NCI-H82 (cell line): ENCODE measurements at regions not wholly inside any gene's neighbourhood (a gene's known extent, or its start where the extent isn't known, plus 50 kb on each side); places are given as distances from the start of the nearest gene placed in this dataset.

ENCODE experiments used
- DNase-seq: peaks from one replicate; lab custom pipeline; 2025; lab: John Stamatoyannopoulos, UW

GRCh38 chr10:129278686-129279085, 188.4 kb upstream of the MGMT start:
- DNase-seq, result no peak

DNA sequence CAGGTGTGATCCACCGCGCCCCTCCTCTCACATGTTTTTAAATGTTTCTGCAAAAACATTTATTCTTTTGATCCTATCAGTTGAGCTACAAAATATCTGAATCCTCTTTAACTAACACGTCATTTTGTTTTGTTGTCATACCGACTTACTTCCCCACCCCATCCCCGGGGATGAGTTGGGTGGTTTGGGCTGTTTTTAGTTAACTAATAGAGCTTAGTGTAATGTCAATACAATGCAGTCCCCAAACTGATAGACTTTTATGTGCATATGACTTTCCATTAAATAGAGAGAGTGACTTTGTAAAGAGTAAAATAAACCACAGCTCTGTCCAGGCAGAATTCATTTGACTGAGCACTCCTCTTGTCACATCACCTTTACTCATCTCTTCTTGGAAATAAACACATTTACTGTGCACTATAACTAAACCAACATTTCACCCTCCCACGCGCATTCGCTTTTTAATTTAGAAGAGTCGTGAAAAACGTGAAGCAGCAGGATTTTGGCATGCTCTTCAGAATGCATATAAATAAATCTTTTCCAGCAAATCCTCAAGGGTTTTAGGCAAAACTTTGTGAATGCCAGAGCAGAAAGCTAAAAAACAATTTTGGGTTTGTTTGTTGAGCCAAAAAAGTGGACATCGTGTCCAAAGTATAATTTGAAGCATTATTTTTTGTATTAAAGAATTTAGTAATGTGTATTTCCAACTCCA, 187.4 kb upstream of the MGMT start:
- no peak for DNase-seq

DNA sequence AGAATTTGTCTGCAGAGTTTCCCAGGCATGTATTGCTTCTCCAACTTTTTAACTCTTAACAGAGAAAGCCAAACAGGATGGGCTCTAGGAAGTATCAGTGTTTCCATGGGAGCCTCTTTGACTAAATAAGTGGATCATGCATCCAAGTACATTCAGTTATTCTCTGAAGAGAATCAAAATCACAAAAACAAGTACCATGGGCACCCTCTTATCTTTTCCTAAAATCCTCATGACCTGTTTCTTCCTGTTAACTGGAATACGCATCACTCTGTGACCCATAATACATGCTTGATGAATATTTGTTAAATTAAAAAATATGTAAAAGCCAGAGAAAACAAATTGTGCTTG, 186.9 kb upstream of the MGMT start:
- DNase-seq, result no peak

- no peak for DNase-seq
Measured at GRCh38 chr10:129280908-129281586, 186.0 kb upstream of the MGMT start.

DNA sequence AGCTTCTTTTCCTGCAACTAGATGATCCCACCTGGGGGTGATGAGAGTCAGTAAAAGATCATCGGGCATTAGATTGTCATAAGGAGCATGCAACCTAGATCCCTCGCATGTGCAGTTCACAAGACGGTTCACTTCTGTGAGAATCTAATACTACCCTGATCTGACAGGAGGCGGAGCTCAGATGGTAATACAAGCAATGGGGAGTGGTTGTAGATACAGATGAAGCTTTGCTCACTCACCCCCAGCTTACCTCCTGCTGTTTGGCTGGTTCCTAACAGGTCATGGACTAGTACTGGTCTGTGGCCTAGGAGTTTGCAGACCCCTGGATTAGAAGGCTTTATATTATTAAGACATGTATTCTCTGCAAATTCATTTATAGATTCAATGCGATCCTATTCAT, 181.6 kb upstream of the MGMT start:
- no peak for DNase-seq

DNA sequence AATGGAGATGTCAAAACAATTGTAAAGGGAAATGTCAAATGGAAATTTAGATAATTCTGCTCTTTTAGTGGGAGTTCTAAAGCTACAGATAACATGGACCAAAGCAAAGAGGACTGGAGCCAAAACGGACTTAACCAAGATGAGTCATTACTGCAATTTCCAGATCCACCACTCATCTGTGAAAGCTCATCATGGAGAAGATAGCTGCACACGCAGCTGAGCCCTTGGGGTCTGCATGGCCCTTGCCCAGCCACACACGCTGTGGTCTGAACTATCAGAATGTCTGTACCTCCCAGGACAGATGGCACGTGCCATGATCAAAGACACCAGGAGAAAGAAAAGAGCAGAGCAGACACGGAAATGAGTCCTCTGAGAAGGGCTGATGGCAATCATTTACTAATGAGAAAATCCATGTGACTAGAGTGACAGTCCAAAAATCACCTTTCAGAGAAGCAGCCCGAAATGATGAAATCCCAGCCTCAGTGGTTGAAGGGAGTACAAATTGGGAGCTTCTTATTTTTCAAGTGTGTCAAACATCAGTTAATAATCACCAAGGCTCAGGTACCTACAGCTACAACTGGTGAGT, 177.9 kb upstream of the MGMT start:
- DNase-seq, result no peak

- no peak for DNase-seq
Measured at GRCh38 chr10:129293991-129294700, 172.9 kb upstream of the MGMT start.

GRCh38 chr10:129294944-129295343, 172.1 kb upstream of the MGMT start:
- no peak for DNase-seq

DNA sequence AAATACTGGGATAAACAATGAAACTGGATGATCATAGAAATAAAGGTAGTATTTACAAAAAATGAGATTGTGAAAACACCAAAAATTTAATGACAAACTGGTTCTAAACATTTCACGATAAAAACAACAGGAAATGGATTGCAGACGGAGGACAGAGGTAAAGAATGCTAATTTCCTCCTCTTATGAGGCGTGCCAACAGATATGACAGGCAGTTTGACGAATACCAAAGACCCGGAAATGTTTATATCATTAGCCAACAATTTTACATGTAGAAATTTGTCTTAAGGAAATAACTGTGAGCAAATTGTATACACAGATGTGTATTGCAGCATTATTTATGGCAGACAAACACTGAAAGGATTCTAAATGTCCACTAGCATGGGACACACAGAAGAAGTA, 162.0 kb upstream of the MGMT start:
- DNase-seq, result no peak

GRCh38 chr10:129307141-129307540, 159.9 kb upstream of the MGMT start:
- no peak for DNase-seq

- DNase-seq, result no peak
Measured at GRCh38 chr10:129308953-129309564, 158.0 kb upstream of the MGMT start.

DNA sequence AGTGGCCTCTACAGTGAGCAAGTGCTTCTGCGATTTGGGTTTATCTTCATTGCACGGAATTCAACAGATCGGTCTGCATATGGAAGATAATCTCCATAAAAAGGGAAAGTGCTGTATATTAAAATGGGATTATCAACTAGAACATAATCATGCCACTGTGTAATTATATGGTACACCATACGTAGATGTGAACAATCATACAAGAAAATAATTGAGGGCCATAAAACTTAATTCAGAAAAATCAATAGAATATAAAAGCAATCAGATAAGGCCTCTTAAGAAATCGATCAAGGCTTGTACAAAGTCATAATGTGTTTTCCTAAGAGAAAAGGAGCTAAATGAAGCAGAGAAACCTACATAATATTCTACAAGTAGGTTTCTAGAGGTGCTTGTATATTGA, 157.5 kb upstream of the MGMT start:
- no peak for DNase-seq

- DNase-seq, result no peak
Measured at GRCh38 chr10:129310881-129311280, 156.2 kb upstream of the MGMT start.

GRCh38 chr10:129319934-129320333, 147.1 kb upstream of the MGMT start:
- DNase-seq, result no peak

DNA sequence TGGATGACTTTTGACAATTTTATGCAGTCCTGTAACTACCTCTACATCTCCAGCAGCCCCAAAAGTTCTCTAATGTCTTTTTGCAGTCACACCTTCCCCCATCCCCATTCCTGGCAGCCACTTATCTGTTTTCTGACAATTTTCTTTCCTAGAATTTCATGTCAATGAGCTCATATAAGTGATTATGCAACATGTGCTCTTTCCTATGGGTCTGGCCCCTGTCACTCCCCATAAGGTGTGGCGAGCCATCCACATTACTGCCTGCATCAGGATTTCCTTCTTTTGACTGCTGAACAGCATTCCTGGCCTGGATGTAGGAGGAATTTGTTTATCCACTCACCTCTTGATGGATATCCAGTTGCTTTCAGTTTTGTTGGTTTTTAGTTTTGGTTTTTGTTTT, 146.7 kb upstream of the MGMT start:
- DNase-seq, result no peak

- DNase-seq, result no peak
Measured at GRCh38 chr10:129321727-129322126, 145.3 kb upstream of the MGMT start.

DNA sequence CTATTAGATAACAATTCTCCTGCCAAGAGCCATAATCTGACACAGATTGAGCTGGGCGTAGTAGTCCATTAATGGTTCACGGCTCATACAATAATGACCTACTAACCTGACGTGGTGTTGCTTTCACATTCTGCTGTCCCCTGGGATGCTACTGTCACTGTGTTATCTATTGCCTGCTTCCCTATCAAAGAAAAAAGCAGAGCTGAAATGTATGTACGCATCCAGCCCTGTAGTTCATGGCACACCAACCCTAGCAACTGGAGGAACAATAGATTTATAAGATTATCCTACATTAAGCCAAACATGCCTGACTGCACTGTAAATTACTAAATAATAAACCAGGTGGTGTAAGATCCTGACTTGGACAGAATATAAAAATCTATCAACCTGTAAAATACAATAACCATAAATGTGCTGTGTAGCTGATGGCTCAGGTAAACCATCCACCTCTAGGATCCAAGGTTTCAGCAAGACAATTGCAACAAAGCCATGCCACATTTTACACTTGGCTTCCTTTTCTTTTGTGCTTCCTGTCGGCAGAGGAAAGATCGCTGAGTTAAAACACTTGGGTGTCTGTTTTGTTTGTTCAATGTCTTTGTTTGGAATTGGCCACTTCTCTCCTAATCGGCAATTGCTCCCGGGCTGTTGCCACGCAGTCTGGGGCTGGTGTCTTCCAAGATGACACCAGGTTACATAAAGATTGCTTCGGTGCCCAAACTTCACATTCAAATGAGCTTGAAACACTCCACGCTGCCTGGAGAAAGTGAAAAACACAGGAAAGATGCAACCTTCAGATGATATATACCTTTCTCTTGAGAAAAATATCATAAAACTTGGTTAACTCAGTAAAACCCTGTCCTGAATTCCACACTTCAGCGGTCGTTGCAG, 143.9 kb upstream of the MGMT start:
- no peak for DNase-seq

GRCh38 chr10:129323879-129324278, 143.2 kb upstream of the MGMT start:
- DNase-seq, result no peak

DNA sequence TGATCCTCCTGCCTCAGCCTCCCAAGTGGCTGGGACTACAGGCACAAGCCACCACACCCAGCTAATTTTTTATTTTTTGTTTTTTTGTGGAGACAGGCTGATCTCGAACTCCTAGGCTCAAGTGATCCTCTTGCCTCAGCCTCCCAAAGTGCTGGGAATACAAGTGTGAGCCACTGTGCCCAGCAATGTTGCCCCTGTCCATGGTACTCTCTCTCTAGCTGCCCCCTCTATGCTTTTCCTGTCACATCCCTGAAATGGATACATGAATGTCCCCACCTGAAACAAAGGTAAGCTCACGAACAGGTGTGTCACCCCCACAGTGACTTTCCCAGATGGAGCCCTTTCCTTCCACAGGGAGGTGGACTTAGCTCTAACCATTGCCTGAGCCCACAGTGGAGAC, 141.1 kb upstream of the MGMT start:
- no peak for DNase-seq

DNA sequence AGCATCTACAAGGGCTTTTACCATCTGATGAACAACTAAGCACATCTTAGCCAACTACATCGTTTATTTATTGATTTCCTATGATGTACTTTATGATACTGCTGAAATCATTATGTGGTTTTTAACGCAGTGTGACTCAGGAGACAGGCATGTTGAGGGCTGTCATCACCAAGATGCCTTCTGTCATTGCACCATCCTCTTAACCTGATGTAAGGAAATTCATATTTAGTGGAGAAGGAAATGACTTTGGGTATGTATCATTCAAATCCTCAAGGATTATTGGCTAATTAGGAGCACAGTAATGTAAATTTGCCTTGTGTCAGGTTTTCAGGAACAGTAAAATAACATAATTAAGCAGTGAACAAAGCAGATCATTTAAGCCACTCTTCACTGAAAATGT, 138.5 kb upstream of the MGMT start:
- no peak for DNase-seq

DNA sequence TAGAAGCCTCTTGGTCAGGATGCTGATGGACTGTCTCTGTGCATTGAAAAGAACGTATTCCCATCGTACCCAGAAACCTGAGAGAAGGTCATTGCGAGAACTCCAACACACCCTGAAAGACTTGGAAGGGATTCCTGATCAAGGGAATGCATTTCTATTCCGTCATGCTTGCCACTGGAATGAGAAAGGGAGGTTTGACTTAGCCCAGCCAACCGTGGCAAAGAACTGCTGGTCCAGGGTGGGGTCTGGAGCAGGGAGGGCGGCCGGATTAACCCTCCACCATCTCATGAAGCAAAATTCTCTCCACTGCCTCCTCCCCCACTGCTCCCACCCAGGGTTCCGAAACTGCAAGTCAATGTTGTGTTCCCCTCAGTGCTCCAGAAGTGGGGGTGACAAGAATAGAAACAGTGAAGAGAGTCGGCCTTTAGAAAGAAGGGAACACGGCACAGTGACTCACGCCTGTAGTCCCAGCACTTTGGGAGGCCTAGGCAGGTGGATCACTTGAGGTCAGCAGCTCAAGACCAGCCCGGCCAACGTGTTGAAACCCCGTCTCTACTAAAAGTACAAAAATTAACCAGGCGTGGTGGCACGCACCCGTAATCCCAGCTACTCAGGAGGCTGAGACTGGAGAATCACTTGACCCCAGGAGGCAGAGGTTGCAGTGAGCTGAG, 137.5 kb upstream of the MGMT start:
- no peak for DNase-seq
